GM12878 (cell line): ENCODE measurements at regions not wholly inside any gene's neighbourhood (a gene's known extent, or its start where the extent isn't known, plus 50 kb on each side); places are given as distances from the start of the nearest gene placed in this dataset.

Source experiments
- EGR1 ChIP-seq, 2 experiments: IDR thresholded peaks; 1 replicate in 1 of 2; 2 replicates in 1 of 2; pipeline ENCODE4 v1.6.1; 2011 to 2012; ENCODE audit warnings: low read depth in 2 of 2, low read length in 2 of 2, borderline replicate concordance in 1 of 2, mild to moderate bottlenecking in 1 of 2, moderate library complexity in 1 of 2
- EZH2 ChIP-seq: IDR thresholded peaks from 2 replicates; pipeline ENCODE4 v1.6.1; 2012; ENCODE audit warnings: low read depth, mild to moderate bottlenecking, control low read depth, inconsistent platforms, low read length, borderline replicate concordance; ENCODE audit not compliant: control insufficient read depth
- FOXM1 ChIP-seq: IDR thresholded peaks from 2 replicates; pipeline ENCODE4 v1.6.1; 2012; ENCODE audit warnings: low read depth, mild to moderate bottlenecking, inconsistent platforms, low read length, moderate library complexity
- KLF5 ChIP-seq: fragments of 450-650 bp; IDR thresholded peaks from 2 replicates; pipeline ENCODE4 v1.6.1; 2014; ENCODE audit warnings: mild to moderate bottlenecking; ENCODE audit not compliant: partially characterized antibody
- MEF2A ChIP-seq: IDR thresholded peaks from 2 replicates; pipeline ENCODE4 v1.6.1; 2011; ENCODE audit warnings: low read depth, mild to moderate bottlenecking, low read length, moderate library complexity; ENCODE audit not compliant: insufficient read depth
- PAX5 ChIP-seq: IDR thresholded peaks from 2 replicates; pipeline ENCODE4 v1.6.1; 2011; ENCODE audit warnings: low read depth, low read length, borderline replicate concordance
- RAD21 ChIP-seq: IDR thresholded peaks from 2 replicates; pipeline ENCODE4 v1.6.1; 2011; ENCODE audit warnings: mild to moderate bottlenecking, low read depth, low read length, moderate library complexity; ENCODE audit not compliant: insufficient read depth
- RUNX3 ChIP-seq: IDR thresholded peaks from 2 replicates; pipeline ENCODE4 v1.6.1; 2012; ENCODE audit warnings: low read length, inconsistent platforms
- TCF3 ChIP-seq: IDR thresholded peaks from 2 replicates; pipeline ENCODE4 v1.6.1; 2012; ENCODE audit warnings: low read depth, mild to moderate bottlenecking, low read length, borderline replicate concordance; ENCODE audit not compliant: insufficient read depth
- ZNF592 ChIP-seq: fragments of 450-650 bp; IDR thresholded peaks from 2 replicates; pipeline ENCODE4 v1.6.1; 2017; ENCODE audit warnings: mild to moderate bottlenecking, moderate library complexity
- TF ChIP-seq, protein P1 (sequence below): fragments of 450-650 bp; conservative IDR thresholded peaks from 2 replicates; pipeline ENCODE4 v1.6.1; 2017; ENCODE audit warnings: mild to moderate bottlenecking, moderate library complexity

DNA sequence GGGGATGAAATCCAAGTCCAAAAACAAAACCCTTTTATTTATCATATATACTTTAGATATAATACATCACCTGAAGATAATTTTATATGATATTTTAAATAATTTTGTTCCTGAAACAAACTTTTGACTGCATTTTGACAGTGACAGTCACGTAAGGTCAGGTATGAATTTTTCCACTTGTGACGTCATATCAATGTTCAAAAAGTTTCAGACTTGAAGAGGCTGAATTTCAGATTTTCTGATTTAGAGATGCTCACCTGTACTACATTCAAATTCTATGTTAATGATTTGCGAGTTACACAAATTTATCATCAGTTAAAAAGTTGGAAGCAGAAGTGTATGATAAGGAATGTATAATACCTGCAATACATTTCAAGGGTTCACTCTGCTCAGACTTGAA is 136.1 kb upstream of the EPHA6 start (continued):
- TF ChIP-seq, protein P1, sequence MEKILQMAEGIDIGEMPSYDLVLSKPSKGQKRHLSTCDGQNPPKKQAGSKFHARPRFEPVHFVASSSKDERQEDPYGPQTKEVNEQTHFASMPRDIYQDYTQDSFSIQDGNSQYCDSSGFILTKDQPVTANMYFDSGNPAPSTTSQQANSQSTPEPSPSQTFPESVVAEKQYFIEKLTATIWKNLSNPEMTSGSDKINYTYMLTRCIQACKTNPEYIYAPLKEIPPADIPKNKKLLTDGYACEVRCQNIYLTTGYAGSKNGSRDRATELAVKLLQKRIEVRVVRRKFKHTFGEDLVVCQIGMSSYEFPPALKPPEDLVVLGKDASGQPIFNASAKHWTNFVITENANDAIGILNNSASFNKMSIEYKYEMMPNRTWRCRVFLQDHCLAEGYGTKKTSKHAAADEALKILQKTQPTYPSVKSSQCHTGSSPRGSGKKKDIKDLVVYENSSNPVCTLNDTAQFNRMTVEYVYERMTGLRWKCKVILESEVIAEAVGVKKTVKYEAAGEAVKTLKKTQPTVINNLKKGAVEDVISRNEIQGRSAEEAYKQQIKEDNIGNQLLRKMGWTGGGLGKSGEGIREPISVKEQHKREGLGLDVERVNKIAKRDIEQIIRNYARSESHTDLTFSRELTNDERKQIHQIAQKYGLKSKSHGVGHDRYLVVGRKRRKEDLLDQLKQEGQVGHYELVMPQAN = no peak
- no peak for TF ChIP-seq TCF3
- no peak for TF ChIP-seq RAD21
- no peak for TF ChIP-seq EZH2
- no peak for TF ChIP-seq KLF5
- no peak for TF ChIP-seq FOXM1
- TF ChIP-seq EGR1 (IDR thresholded peaks at IDR 0.05; ENCODE audit: borderline replicate concordance in 1 of 2, low read depth in 2 of 2, low read length in 2 of 2) = no peak
- no peak for TF ChIP-seq ZNF592
- no peak for TF ChIP-seq MEF2A
- no peak for TF ChIP-seq PAX5
- TF ChIP-seq RUNX3 = no peak
